ENCODE measurements at regions not wholly inside any gene's neighbourhood (a gene's known extent, or its start where the extent isn't known, plus 50 kb on each side); places are given as distances from the start of the nearest gene placed in this dataset.

DNA sequence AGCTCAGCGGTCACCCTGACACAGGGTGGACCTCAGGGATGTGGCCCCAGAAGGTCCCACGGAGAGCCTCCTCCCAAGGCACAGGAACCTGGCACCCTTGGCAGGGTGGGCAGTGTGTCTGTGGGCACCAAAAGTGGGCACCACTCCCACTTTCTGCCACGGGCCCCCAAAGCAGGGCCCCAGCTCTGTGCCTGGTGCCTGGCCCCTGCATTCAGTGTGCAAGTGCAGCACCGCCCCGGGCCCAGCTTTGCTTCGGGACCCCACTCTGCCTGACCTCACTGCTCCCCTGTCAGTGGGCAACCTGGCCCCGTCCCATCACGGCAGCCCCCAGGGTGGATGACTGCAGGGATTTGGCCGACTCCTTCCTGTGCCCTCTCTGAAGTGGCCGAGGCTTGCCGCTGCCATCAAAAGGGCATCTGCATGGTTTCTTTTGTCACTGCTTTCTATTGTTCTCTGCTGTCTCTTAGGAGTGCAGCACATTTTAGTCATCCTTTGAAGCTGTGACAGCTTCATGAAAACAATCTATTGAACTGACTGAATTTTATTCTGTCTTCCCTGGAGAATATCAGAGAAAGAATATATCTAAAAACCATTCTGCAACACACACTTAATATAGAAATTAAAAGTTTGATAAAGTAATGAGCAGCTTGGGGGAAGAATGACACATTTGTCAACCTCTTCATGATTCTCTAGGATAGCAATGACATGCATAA lies 302.4 kb downstream of the FAM47B start:
- TF ChIP-seq, protein P1, sequence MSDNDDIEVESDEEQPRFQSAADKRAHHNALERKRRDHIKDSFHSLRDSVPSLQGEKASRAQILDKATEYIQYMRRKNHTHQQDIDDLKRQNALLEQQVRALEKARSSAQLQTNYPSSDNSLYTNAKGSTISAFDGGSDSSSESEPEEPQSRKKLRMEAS (IDR thresholded peaks at IDR 0.05), result no peak
- TF ChIP-seq FOXM1 (IDR thresholded peaks at IDR 0.05; ENCODE audit: borderline replicate concordance, low read depth) (no peak), EP300 (IDR thresholded peaks at IDR 0.05; ENCODE audit: borderline replicate concordance) (no peak), TCF12 (IDR thresholded peaks at IDR 0.05; ENCODE audit: low read depth) (no peak), CREB1 (IDR thresholded peaks at IDR 0.05; ENCODE audit: low read depth) (no peak), YY1 (IDR thresholded peaks at IDR 0.05; ENCODE audit: low read depth) (no peak), TEAD4 (IDR thresholded peaks at IDR 0.05) (no peak), NFIC (IDR thresholded peaks at IDR 0.05) (no peak), TAF1 (IDR thresholded peaks at IDR 0.05; ENCODE audit: low read depth) (no peak), CEBPB (IDR thresholded peaks at IDR 0.05) (no peak)
- TF ChIP-seq, protein P2, sequence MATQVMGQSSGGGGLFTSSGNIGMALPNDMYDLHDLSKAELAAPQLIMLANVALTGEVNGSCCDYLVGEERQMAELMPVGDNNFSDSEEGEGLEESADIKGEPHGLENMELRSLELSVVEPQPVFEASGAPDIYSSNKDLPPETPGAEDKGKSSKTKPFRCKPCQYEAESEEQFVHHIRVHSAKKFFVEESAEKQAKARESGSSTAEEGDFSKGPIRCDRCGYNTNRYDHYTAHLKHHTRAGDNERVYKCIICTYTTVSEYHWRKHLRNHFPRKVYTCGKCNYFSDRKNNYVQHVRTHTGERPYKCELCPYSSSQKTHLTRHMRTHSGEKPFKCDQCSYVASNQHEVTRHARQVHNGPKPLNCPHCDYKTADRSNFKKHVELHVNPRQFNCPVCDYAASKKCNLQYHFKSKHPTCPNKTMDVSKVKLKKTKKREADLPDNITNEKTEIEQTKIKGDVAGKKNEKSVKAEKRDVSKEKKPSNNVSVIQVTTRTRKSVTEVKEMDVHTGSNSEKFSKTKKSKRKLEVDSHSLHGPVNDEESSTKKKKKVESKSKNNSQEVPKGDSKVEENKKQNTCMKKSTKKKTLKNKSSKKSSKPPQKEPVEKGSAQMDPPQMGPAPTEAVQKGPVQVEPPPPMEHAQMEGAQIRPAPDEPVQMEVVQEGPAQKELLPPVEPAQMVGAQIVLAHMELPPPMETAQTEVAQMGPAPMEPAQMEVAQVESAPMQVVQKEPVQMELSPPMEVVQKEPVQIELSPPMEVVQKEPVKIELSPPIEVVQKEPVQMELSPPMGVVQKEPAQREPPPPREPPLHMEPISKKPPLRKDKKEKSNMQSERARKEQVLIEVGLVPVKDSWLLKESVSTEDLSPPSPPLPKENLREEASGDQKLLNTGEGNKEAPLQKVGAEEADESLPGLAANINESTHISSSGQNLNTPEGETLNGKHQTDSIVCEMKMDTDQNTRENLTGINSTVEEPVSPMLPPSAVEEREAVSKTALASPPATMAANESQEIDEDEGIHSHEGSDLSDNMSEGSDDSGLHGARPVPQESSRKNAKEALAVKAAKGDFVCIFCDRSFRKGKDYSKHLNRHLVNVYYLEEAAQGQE (IDR thresholded peaks at IDR 0.05; ENCODE audit: low read depth), result no peak

Measured in Ishikawa (cell line).